ENCODE measurements at regions not wholly inside any gene's neighbourhood (a gene's known extent, or its start where the extent isn't known, plus 50 kb on each side); places are given as distances from the start of the nearest gene placed in this dataset.

- no peak for DNase-seq
Observed at GRCh38 chr1:4598561-4598960, 55.8 kb upstream of the AJAP1 start.

- no peak for DNase-seq
Observed at GRCh38 chr1:4599521-4599920, 54.9 kb upstream of the AJAP1 start.

GRCh38 chr1:4599951-4600481 is 54.4 kb upstream of the AJAP1 start:
- no peak for DNase-seq

GRCh38 chr1:4600615-4601460 is 53.6 kb upstream of the AJAP1 start:
- no peak for DNase-seq

GRCh38 chr1:4601941-4602340 is 52.5 kb upstream of the AJAP1 start:
- no peak for DNase-seq

GRCh38 chr1:4602462-4603294 is 51.7 kb upstream of the AJAP1 start:
- no peak for DNase-seq

DNA sequence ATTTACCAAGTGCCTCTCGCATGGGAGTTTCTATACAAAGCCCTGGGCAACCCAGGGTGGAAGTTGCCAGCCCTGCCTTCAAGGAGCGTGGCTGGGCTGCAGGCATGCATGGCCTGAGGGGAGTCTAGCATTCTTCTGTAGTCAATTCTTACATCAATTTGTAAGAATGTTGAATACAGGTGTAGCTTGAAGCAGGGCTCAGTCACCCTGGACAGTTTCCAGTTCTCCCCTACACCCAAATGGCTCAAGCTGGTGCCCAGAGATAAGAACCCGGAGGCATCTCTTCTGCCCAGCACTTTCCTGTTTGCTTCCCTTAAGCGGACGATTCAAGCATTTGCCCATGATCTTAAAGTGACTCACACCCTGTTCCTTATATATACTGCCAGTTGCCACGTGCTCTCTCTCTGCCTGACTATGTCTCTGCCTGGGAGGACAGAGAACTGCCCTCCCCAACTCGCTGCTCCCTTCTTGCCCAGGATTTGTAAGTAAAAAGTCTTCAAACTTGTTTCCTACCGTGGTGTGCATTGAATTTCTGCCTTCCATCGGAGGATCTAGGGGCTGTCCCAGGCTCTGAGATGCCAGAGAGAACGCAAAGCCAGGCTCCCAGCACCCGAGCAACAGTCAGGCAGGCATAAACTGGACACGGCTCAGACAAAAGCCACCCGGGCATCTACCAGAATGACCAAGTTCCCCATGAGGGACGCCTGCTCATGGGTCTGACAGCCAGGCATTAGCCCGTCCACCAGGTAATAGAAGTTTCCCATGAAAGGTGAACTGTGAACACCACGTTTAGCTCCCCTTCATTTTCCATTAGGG is 50.9 kb upstream of the AJAP1 start:
- DNase-seq = no peak
